Liver (tissue), 3 donors: ENCODE measurements at regions not wholly inside any gene's neighbourhood (a gene's known extent, or its start where the extent isn't known, plus 50 kb on each side); places are given as distances from the start of the nearest gene placed in this dataset.

ENCODE experiments used
- ATF3 ChIP-seq: IDR thresholded peaks from 2 replicates; pipeline ENCODE4 v1.6.1; 2016; ENCODE audit warnings: antibody characterized with exemption
- CTCF ChIP-seq: fragments of 150-350 bp; IDR thresholded peaks from 2 replicates; pipeline ENCODE4 v1.5.1; 2017; ENCODE audit warnings: improper control_type of control experiment, low read depth, low read length; ENCODE audit not compliant: missing input control
- EGR1 ChIP-seq, 2 donors: IDR thresholded peaks; 2 replicates each; pipeline ENCODE4 v1.6.1; 2016 to 2018; ENCODE audit warnings: antibody characterized with exemption in 2 of 2, low read depth in 2 of 2
- FOXA1 ChIP-seq: IDR thresholded peaks from 2 replicates; pipeline ENCODE4 v1.6.1; 2016; ENCODE audit warnings: antibody characterized with exemption
- GABPA ChIP-seq, 2 donors: IDR thresholded peaks in 1 of 2; conservative IDR thresholded peaks in 1 of 2; 2 replicates each; pipeline ENCODE4 v1.6.1; 2016; ENCODE audit warnings: antibody characterized with exemption in 2 of 2, mild to moderate bottlenecking in 1 of 2, moderate library complexity in 1 of 2
- JUND ChIP-seq, 2 donors: IDR thresholded peaks; 2 replicates each; pipeline ENCODE4 v1.6.1; 2016; ENCODE audit warnings: antibody characterized with exemption in 2 of 2
- MAX ChIP-seq: IDR thresholded peaks from 2 replicates; pipeline ENCODE4 v1.6.1; 2016; ENCODE audit warnings: antibody characterized with exemption
- RAD21 ChIP-seq, 2 donors: IDR thresholded peaks; 2 replicates each; pipeline ENCODE4 v1.6.1; 2016; ENCODE audit warnings: antibody characterized with exemption in 2 of 2, mild to moderate bottlenecking in 2 of 2
- REST ChIP-seq: IDR thresholded peaks from 2 replicates; pipeline ENCODE4 v1.6.1; 2016; ENCODE audit warnings: antibody characterized with exemption, mild to moderate bottlenecking
- RXRA ChIP-seq, 2 donors: IDR thresholded peaks; 2 replicates each; pipeline ENCODE4 v1.6.1; 2017 to 2018; ENCODE audit warnings: antibody characterized with exemption in 2 of 2, mild to moderate bottlenecking in 1 of 2
- SP1 ChIP-seq: IDR thresholded peaks from 2 replicates; pipeline ENCODE4 v1.6.1; 2018; ENCODE audit warnings: antibody characterized with exemption, mild to moderate bottlenecking
- TAF1 ChIP-seq: conservative IDR thresholded peaks from 2 replicates; pipeline ENCODE4 v1.6.1; 2016; ENCODE audit warnings: antibody characterized with exemption, mild to moderate bottlenecking
- YY1 ChIP-seq: IDR thresholded peaks from 2 replicates; pipeline ENCODE4 v1.6.1; 2016; ENCODE audit warnings: antibody characterized with exemption, mild to moderate bottlenecking
- donor health status: healthy.
- donor health status: healthy.

GRCh38 chrX:46295963-46296362 is 249.3 kb downstream of the ZNF674 start:
- TF ChIP-seq CTCF: no peak
- TF ChIP-seq MAX: no peak
- no peak for TF ChIP-seq YY1
- TF ChIP-seq REST: no peak
- no peak for TF ChIP-seq RAD21 (IDR thresholded peaks at IDR 0.05)
- no peak for TF ChIP-seq FOXA1
- no peak for TF ChIP-seq TAF1
- TF ChIP-seq SP1: no peak
- TF ChIP-seq JUND (IDR thresholded peaks at IDR 0.05): no peak
- TF ChIP-seq RXRA (IDR thresholded peaks at IDR 0.05): no peak
- TF ChIP-seq EGR1 (IDR thresholded peaks at IDR 0.05; ENCODE audit: low read depth in 2 of 2): no peak
- no peak for TF ChIP-seq GABPA (IDR thresholded peaks at IDR 0.05 in 1 of 2, conservative IDR thresholded peaks at IDR 0.05 in 1 of 2)
- TF ChIP-seq ATF3: no peak
